GM13976 (cell line): ENCODE measurements at regions not wholly inside any gene's neighbourhood (a gene's known extent, or its start where the extent isn't known, plus 50 kb on each side); places are given as distances from the start of the nearest gene placed in this dataset.

Source experiments
- DNase-seq: peaks from one replicate; pipeline ENCODE4 v3.0.0; 2012; ENCODE audit warnings: low spot score
- CTCF ChIP-seq: IDR thresholded peaks from 2 replicates; pipeline ENCODE4 v1.5.1; 2012; ENCODE audit warnings: borderline replicate concordance, mild to moderate bottlenecking; ENCODE audit not compliant: insufficient read depth; ENCODE audit errors: extremely low read depth, missing control alignments, control extremely low read depth
- in situ Hi-C: fragments of 300-500 bp; cut with MboI; formaldehyde crosslinking; loops from one replicate; pipeline ENCODE4 v1.12.0; 2022; ENCODE audit warnings: low sequenced_read_pairs, mixed read lengths, inconsistent platforms; ENCODE audit not compliant: unreplicated experiment

DNA sequence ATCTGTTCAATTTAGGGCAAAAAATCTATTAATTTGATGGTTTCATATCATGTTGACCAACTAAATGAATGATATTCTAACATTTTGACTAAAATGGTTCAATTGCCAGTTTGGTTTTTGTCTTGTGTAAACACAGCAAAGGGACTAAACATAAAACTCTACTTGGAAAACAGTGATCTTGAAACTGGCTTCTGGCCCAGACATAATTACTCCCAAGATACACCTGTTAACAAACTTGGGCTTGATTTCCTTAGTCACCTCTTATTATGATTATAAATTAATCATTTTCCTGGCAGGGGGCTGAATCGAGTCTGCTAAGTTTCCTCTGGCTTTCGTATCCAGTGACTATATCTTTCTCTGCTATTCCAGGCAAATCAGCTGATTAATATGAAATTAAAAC is 78.0 kb upstream of the OXGR1 start:
- TF ChIP-seq CTCF = no peak
- DNase-seq = no peak
- in situ Hi-C loops = no loop called here

GRCh38 chr13:97074618-97075017 is 80.3 kb upstream of the OXGR1 start:
- TF ChIP-seq CTCF = no peak
- in situ Hi-C loops = no loop called here
- DNase-seq = no peak

- no peak for TF ChIP-seq CTCF
- in situ Hi-C loops = no loop called here
- DNase-seq = no peak
Measured at GRCh38 chr13:97076898-97077297, 82.6 kb upstream of the OXGR1 start.

DNA sequence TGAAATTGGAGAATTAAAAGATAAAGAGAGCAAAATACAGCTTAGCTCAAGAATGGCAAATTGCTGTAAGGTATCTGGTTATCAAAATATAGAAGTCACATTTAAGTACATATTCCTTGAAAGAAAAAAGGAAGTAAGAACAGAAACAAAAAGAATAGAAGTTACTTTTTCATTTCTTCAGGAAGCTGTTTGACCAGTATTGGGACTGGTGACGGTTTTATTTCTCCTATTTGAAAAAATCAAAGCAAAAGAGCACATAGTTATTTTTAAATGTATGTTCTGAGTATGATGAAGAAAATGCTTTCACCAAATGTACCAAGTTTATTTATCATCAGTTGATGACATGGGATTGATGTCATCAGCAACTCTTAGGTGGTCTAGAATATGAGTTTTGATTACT is 83.1 kb upstream of the OXGR1 start:
- TF ChIP-seq CTCF = no peak
- in situ Hi-C loops = no loop called here
- no peak for DNase-seq

- in situ Hi-C loops = no loop called here
Measured at GRCh38 chr13:97079726-97080125, 85.5 kb upstream of the OXGR1 start.

GRCh38 chr13:97082461-97083207 is 88.4 kb upstream of the OXGR1 start:
- TF ChIP-seq CTCF = no peak
- in situ Hi-C loops = no loop called here
- no peak for DNase-seq

More at GRCh38 chr13:97079726-97080125, 85.5 kb upstream of the OXGR1 start:
- DNase-seq = no peak
- no peak for TF ChIP-seq CTCF

DNA sequence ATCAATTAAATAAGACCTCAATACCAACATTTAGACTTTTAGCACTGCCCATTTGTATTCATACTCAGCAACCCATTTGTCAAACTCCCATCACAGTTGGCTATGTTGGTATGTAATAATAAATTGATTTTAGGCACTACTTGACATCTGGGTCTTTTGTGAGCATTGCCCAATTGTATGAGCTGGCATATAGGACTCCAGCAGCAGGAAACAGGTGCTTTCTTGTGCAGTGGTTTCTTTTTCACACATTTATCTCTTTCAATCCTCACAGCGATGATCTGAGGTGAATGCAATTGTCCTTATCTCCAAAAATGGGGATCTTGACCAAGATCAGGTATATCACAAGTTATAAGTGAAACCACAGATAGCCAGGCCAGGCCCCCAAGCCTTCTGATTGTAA is 96.9 kb upstream of the OXGR1 start:
- in situ Hi-C loops = no loop called here
- no peak for DNase-seq
- TF ChIP-seq CTCF = no peak
